ENCODE measurements at regions not wholly inside any gene's neighbourhood (a gene's known extent, or its start where the extent isn't known, plus 50 kb on each side); places are given as distances from the start of the nearest gene placed in this dataset.

DNA sequence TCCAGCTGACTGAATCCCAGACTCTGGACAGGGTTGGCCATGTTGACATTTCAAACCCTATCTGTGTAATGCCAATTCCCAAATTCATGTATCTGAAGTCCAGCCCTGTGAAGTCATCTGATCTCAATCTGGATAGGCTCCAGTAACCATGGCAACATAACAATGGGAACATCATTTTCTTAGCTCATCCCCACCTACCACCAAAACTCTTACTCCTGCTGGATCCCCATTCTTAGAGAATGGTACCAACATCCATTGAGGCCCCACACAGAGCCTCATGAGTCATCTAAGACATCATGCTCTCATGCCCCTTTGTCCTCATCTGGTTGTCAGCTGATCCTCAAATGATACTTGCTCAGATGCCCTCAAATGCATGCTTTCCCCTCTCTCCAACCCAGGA, 58.9 kb upstream of the TEX51 start:
- CTCF ChIA-PET (ENCODE audit: unreplicated experiment) = no interaction called here
- Histone ChIP-seq H4K20me1 (ENCODE audit: insufficient read depth, low read length) (no peaks in the 10 kb centered on the region), H3K79me2 (ENCODE audit: insufficient read depth, low read depth, low read length) (no peaks in the 10 kb centered on the region), H2AFZ (ENCODE audit: low read length) (no peak overlapping the region), H3K9me3 (ENCODE audit: low read length) (no peaks in the 10 kb centered on the region), H3K4me1 (ENCODE audit: insufficient read depth, low read length, poor library complexity, severe bottlenecking) (no peaks in the 10 kb centered on the region), H3K4me2 (ENCODE audit: low read length) (no peak overlapping the region), H3K36me3 (ENCODE audit: insufficient read depth, low read length) (no peaks in the 10 kb centered on the region), H3K4me3 (ENCODE audit: low read depth, low read length, poor library complexity, severe bottlenecking) (no peak overlapping the region), H3K9me2 (ENCODE audit: insufficient read depth, low read length) (no peaks in the 10 kb centered on the region), H3K27ac (ENCODE audit: low read depth, low read length, poor library complexity, severe bottlenecking) (no peak overlapping the region)
- TF ChIP-seq, protein P1, sequence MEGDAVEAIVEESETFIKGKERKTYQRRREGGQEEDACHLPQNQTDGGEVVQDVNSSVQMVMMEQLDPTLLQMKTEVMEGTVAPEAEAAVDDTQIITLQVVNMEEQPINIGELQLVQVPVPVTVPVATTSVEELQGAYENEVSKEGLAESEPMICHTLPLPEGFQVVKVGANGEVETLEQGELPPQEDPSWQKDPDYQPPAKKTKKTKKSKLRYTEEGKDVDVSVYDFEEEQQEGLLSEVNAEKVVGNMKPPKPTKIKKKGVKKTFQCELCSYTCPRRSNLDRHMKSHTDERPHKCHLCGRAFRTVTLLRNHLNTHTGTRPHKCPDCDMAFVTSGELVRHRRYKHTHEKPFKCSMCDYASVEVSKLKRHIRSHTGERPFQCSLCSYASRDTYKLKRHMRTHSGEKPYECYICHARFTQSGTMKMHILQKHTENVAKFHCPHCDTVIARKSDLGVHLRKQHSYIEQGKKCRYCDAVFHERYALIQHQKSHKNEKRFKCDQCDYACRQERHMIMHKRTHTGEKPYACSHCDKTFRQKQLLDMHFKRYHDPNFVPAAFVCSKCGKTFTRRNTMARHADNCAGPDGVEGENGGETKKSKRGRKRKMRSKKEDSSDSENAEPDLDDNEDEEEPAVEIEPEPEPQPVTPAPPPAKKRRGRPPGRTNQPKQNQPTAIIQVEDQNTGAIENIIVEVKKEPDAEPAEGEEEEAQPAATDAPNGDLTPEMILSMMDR (conservative IDR thresholded peaks at IDR 0.05; ENCODE audit: low read length) = no peak
- TF ChIP-seq EZH2phosphoT487 (IDR thresholded peaks at IDR 0.05; ENCODE audit: borderline replicate concordance, low read depth, low read length) = no peak
- POLR2A ChIA-PET = no interaction called here
- intact Hi-C loops (cut with micrococcal nuclease; ENCODE audit: unreplicated experiment) = no loop called here
- no TSS peak for BruUV-seq (replicated peaks)
- DNase-seq (ENCODE audit: low spot score) = no peak

- intact Hi-C loops (cut with micrococcal nuclease; ENCODE audit: unreplicated experiment) = no loop called here
- H3K27ac ChIP-seq (ENCODE audit: low read depth, low read length, poor library complexity, severe bottlenecking) = no peak overlapping the region
- H3K36me3 ChIP-seq (ENCODE audit: insufficient read depth, low read length) = no peaks in the 10 kb centered on the region
- ChIA-PET CTCF (ENCODE audit: unreplicated experiment) (no interaction called here), POLR2A (interaction anchor here (0.6 kb wide), 1 partner anchor 29 kb away, joined by 4 read pairs; no protein-coding TSS in a partner anchor)
- no peaks in the 10 kb centered on the region for H3K9me3 ChIP-seq (ENCODE audit: low read length)
- no peak overlapping the region for H3K4me2 ChIP-seq (ENCODE audit: low read length)
- H3K79me2 ChIP-seq (ENCODE audit: insufficient read depth, low read depth, low read length) = no peaks in the 10 kb centered on the region
- TF ChIP-seq, protein P1 (conservative IDR thresholded peaks at IDR 0.05; ENCODE audit: low read length) = no peak
- TF ChIP-seq EZH2phosphoT487 (IDR thresholded peaks at IDR 0.05; ENCODE audit: borderline replicate concordance, low read depth, low read length) = no peak
- H3K4me1 ChIP-seq (ENCODE audit: insufficient read depth, low read length, poor library complexity, severe bottlenecking) = no peaks in the 10 kb centered on the region
- no TSS peak for BruUV-seq (replicated peaks)
- no peak for DNase-seq (ENCODE audit: low spot score)
- no peaks in the 10 kb centered on the region for H3K9me2 ChIP-seq (ENCODE audit: insufficient read depth, low read length)
- no peak overlapping the region for H3K4me3 ChIP-seq (ENCODE audit: low read depth, low read length, poor library complexity, severe bottlenecking)
- no peak overlapping the region for H2AFZ ChIP-seq (ENCODE audit: low read length)
- no peaks in the 10 kb centered on the region for H4K20me1 ChIP-seq (ENCODE audit: insufficient read depth, low read length)
Observed at GRCh38 chr2:126843081-126843480, 55.6 kb upstream of the TEX51 start.

DNA sequence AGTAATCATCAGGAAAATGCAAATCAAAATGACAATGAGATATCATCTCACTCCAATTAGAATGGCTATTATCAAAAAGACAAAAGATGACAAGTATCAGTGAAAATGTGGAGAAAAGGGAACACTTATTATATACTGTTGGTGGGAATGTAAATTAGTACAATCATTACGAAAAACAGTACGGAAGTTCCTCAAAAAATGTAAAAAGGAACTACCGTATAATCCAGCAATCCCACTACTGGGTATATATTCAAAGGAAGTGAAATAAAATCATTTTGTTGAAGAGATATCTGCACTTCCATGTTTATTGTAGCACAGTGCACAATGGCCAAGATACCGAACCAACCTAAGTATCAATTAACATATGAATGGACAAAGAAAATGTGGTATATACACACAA, 52.4 kb upstream of the TEX51 start:
- H4K20me1 ChIP-seq (ENCODE audit: insufficient read depth, low read length) = no peaks in the 10 kb centered on the region
- ChIA-PET POLR2A (no interaction called here), CTCF (ENCODE audit: unreplicated experiment) (no interaction called here)
- no peak overlapping the region for H2AFZ ChIP-seq (ENCODE audit: low read length)
- BruUV-seq (replicated peaks) = no TSS peak
- no peaks in the 10 kb centered on the region for H3K36me3 ChIP-seq (ENCODE audit: insufficient read depth, low read length)
- no peak overlapping the region for H3K4me3 ChIP-seq (ENCODE audit: low read depth, low read length, poor library complexity, severe bottlenecking)
- no peak overlapping the region for H3K27ac ChIP-seq (ENCODE audit: low read depth, low read length, poor library complexity, severe bottlenecking)
- no peaks in the 10 kb centered on the region for H3K4me1 ChIP-seq (ENCODE audit: insufficient read depth, low read length, poor library complexity, severe bottlenecking)
- no peak for TF ChIP-seq EZH2phosphoT487 (IDR thresholded peaks at IDR 0.05; ENCODE audit: borderline replicate concordance, low read depth, low read length)
- TF ChIP-seq, protein P1 (conservative IDR thresholded peaks at IDR 0.05; ENCODE audit: low read length) = no peak
- H3K79me2 ChIP-seq (ENCODE audit: insufficient read depth, low read depth, low read length) = no peaks in the 10 kb centered on the region
- no peak for DNase-seq (ENCODE audit: low spot score)
- H3K4me2 ChIP-seq (ENCODE audit: low read length) = no peak overlapping the region
- H3K9me2 ChIP-seq (ENCODE audit: insufficient read depth, low read length) = no peaks in the 10 kb centered on the region
- intact Hi-C loops (cut with micrococcal nuclease; ENCODE audit: unreplicated experiment) = no loop called here
- H3K9me3 ChIP-seq (ENCODE audit: low read length) = no peaks in the 10 kb centered on the region

All from OCI-LY7 (cell line).